Activated CD4-positive, alpha-beta T cell treated with anti-CD3 and anti-CD28 coated beads for 36 hours (primary cell): ENCODE measurements at regions not wholly inside any gene's neighbourhood (a gene's known extent, or its start where the extent isn't known, plus 50 kb on each side); places are given as distances from the start of the nearest gene placed in this dataset.

ENCODE experiments used
- ATAC-seq: fragments of 200-7000 bp; cut with Tn5 transposase; one replicate; pipeline ENCODE4 v1.10.0; 2021; ENCODE audit warnings: mild to moderate bottlenecking, moderate library complexity
- CTCF ChIA-PET: fragments of 350-600 bp; sonication (Branson Sonifier 250); formaldehyde crosslinking; loops from one replicate; lab custom pipeline; 2021; ENCODE audit warnings: antibody characterized with exemption; lab: Charles Lee
- POLR2A ChIA-PET: fragments of 350-600 bp; sonication (Branson Sonifier 250); formaldehyde crosslinking; loops from one replicate; lab custom pipeline; 2021; ENCODE audit warnings: antibody characterized with exemption, inconsistent platforms; lab: Charles Lee
- DNase-seq: peaks from one replicate; pipeline ENCODE4 v3.0.0-alpha.2; 2020
- H3K27ac Mint-ChIP-seq: one replicate; pipeline ENCODE4 v1.8.0; 2021; ENCODE audit warnings: mixed read lengths
- H3K27me3 Mint-ChIP-seq: one replicate; pipeline ENCODE4 v1.8.0; 2021; ENCODE audit warnings: mixed read lengths
- H3K36me3 Mint-ChIP-seq: one replicate; pipeline ENCODE4 v1.8.0; 2021; ENCODE audit warnings: low read depth, mixed read lengths
- H3K4me1 Mint-ChIP-seq: one replicate; pipeline ENCODE4 v1.8.0; 2021; ENCODE audit warnings: mixed read lengths
- H3K4me3 Mint-ChIP-seq: one replicate; pipeline ENCODE4 v1.8.0; 2021; ENCODE audit warnings: mild to moderate bottlenecking, moderate library complexity, mixed read lengths
- H3K9me3 Mint-ChIP-seq: one replicate; pipeline ENCODE4 v1.8.0; 2021; ENCODE audit warnings: low read depth, mixed read lengths
- intact Hi-C, 2 experiments: fragments of 100-400 bp; cut with DNase I in 1 of 2; cut with micrococcal nuclease in 1 of 2; formaldehyde crosslinking; loops; one replicate each; pipeline versions ENCODE4 v1.14.2 to v1.15.1; 2022 to 2024; cut with DNase I, micrococcal nuclease

DNA sequence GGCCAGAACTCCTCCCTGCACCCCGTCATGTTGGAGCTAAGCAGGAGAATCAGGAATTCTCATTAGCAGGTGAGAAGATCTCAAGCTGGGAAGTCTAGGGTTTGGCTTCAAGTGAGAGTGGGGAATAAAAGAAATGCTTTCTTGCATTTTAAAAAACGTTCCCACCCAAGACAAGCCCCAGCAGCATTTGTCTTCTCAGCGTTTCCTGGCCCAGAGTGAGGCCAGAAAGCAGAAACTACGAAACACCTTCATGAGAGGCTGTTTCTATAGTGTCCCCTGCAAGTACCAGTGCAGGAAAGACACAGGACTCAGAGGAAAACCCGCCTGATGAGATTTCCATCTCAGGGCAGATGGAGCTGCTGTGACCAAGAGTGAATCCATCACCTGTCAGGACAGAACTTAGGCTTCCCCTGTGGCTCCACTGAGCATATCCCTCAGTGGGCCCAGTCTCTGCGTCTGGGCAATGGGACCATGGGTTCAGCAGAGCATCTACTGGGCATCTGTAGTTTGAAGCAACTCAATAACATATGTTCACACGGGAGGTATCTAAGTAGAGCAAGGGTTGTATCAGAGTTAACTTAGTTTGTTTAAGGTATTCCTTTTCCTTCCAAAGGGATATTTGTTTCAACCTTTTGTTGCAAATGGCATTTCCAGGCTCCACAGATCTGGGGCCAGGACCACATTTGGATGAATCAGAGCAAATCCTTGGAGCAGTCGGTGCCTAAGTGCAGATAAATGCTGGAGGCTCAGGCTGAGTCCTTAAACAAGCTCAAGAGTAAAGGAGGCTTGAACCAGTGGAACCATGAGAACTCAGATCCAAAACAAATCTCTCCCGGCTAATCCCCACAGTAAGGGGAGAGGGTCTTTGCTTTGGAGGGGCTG is 548.3 kb downstream of the MIAT start:
- ATAC-seq, result no peak
- H3K4me3 Mint-ChIP-seq, result no peak overlapping the region
- intact Hi-C loops, result no loop called here
- H3K27me3 Mint-ChIP-seq, result peaks cover 6% of the 10 kb centered on the region
- H3K27ac Mint-ChIP-seq, result no peak overlapping the region
- no peaks in the 10 kb centered on the region for H3K36me3 Mint-ChIP-seq
- H3K9me3 Mint-ChIP-seq, result no peaks in the 10 kb centered on the region
- no peak for DNase-seq
- CTCF ChIA-PET, result no interaction called here
- POLR2A ChIA-PET, result no interaction called here
- no peaks in the 10 kb centered on the region for H3K4me1 Mint-ChIP-seq

DNA sequence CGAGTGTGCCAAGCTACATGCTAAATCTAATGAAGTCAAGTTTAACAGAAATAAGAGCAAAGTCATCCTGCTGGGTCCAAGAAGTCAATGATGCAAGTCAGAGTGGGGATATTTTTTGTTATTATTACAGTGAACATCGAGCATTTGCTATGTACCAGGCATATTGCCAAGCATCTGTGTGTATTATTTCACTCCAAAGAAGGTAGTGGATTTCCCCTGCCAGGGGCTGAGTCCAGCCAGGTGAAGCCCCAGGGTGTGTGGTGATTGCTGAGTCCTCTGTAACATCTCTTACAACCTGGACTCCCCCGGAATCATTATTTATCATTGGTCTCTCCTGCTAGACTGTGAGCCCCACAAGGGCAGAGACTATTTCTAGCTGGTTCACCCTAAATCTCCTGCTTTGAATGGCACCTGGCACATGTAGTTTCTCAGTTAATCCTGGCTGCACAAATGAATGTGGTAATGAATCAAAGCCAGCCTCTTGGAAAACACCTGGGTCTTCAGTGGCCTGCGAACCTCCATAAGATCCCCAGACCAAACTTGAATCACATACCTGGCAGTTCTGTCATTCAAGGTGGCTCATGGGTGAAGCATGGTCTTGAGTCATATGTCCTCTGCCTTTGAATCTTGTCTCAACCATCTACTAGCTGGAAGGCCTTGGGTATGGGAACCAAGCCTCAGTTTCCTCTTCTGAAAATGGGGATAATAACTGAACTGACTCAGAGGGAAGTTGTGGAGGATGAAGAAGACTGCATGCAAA is 549.2 kb downstream of the MIAT start:
- intact Hi-C loops, result no loop called here
- ATAC-seq (no peak), DNase-seq (no peak)
- CTCF ChIA-PET, result no interaction called here
- POLR2A ChIA-PET, result no interaction called here
- Mint-ChIP-seq H3K27ac (no peak overlapping the region), H3K4me1 (no peaks in the 10 kb centered on the region), H3K27me3 (peaks cover 10% of the 10 kb centered on the region), H3K36me3 (no peaks in the 10 kb centered on the region), H3K9me3 (no peaks in the 10 kb centered on the region), H3K4me3 (no peak overlapping the region)

GRCh38 chr22:27207266-27207665 is 549.9 kb downstream of the MIAT start:
- Mint-ChIP-seq H3K27ac (no peak overlapping the region), H3K27me3 (peaks cover 15% of the 10 kb centered on the region), H3K36me3 (no peaks in the 10 kb centered on the region), H3K4me1 (no peaks in the 10 kb centered on the region), H3K4me3 (no peak overlapping the region), H3K9me3 (no peaks in the 10 kb centered on the region)
- ChIA-PET CTCF (no interaction called here), POLR2A (no interaction called here)
- DNase-seq (no peak), ATAC-seq (no peak)
- intact Hi-C loops, result no loop called here

- ChIA-PET POLR2A (no interaction called here), CTCF (no interaction called here)
- H3K36me3 Mint-ChIP-seq, result no peaks in the 10 kb centered on the region
- no peak for ATAC-seq
- no peaks in the 10 kb centered on the region for H3K9me3 Mint-ChIP-seq
- DNase-seq, result no peak
- intact Hi-C loops, result no loop called here
- H3K4me1 Mint-ChIP-seq, result no peaks in the 10 kb centered on the region
- H3K4me3 Mint-ChIP-seq, result no peak overlapping the region
- no peak overlapping the region for H3K27ac Mint-ChIP-seq
- H3K27me3 Mint-ChIP-seq, result peaks cover 20% of the 10 kb centered on the region
These were observed 550.5 kb downstream of the MIAT start for GRCh38 chr22:27207907-27208306.

DNA sequence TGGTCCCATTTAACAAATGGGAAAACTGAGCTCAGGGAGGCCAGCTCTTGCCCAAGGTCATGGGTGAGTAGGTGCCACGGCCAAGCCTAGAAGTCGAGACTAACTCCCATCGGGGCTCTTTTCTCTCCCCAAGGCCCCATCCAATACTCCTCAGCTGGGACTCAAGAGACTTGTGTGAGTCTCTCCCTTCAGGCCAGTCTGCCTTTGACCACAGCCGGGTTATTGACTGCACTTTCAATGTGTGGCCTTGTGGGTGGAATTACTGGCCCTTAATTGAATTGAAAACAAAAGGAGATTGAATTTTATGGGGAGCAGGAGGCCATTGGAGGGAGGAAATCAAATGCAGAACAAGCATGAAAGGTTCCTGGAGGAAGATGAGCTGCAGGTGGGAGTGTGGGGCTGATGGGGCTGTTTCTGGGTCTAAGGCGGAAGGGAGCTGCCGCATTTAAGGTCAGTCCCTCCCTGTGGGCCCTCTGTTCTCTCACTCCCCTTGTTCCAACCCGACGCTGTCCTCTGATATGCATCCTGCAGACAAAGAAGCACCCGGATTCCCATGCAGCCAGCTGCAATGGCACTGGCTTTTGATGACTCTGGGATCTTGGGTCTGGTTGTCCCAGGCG is 552.8 kb downstream of the MIAT start:
- DNase-seq (no peak), ATAC-seq (no peak)
- intact Hi-C loops, result no loop called here
- Mint-ChIP-seq H3K9me3 (no peaks in the 10 kb centered on the region), H3K4me3 (no peak overlapping the region), H3K27ac (no peak overlapping the region), H3K27me3 (peaks cover 26% of the 10 kb centered on the region), H3K4me1 (no peaks in the 10 kb centered on the region), H3K36me3 (no peaks in the 10 kb centered on the region)
- CTCF ChIA-PET, result interaction anchor here (0.7 kb wide), 1 partner anchor 644 kb away, joined by 7 read pairs; no protein-coding TSS in a partner anchor
- POLR2A ChIA-PET, result no interaction called here

DNA sequence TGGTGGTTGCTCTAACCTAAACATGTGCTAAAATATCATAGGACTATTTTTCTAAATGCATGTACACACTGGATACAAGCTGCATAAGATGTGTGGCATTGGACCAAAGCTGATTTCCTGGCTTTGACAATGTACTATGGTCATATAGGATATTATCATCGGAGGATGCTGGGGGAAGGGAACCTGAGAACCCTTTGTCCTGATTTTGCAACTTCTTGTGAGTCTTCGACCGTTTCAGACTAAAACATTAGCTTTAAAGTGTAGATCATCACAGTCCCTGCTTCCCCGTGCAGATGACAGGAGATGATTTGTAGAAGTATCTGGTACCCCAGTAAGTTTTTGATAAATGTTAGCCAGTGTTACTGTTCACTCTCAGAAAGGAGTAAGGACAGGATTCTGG is 554.7 kb downstream of the MIAT start:
- no peaks in the 10 kb centered on the region for H3K4me1 Mint-ChIP-seq
- H3K36me3 Mint-ChIP-seq, result no peaks in the 10 kb centered on the region
- H3K27me3 Mint-ChIP-seq, result peaks cover 28% of the 10 kb centered on the region
- ATAC-seq, result no peak
- DNase-seq, result no peak
- H3K4me3 Mint-ChIP-seq, result no peak overlapping the region
- H3K27ac Mint-ChIP-seq, result no peak overlapping the region
- POLR2A ChIA-PET, result no interaction called here
- intact Hi-C loops, result no loop called here
- CTCF ChIA-PET, result no interaction called here
- H3K9me3 Mint-ChIP-seq, result no peaks in the 10 kb centered on the region

GRCh38 chr22:27212617-27213177 is 555.3 kb downstream of the MIAT start:
- intact Hi-C loops, result no loop called here
- Mint-ChIP-seq H3K4me1 (no peaks in the 10 kb centered on the region), H3K27me3 (peaks cover 30% of the 10 kb centered on the region), H3K4me3 (no peak overlapping the region), H3K9me3 (no peaks in the 10 kb centered on the region), H3K27ac (no peak overlapping the region), H3K36me3 (no peaks in the 10 kb centered on the region)
- ATAC-seq, result no peak
- DNase-seq, result no peak
- ChIA-PET POLR2A (no interaction called here), CTCF (no interaction called here)

- ATAC-seq (no peak), DNase-seq (no peak)
- no peak overlapping the region for H3K27ac Mint-ChIP-seq
- ChIA-PET CTCF (no interaction called here), POLR2A (no interaction called here)
- no peaks in the 10 kb centered on the region for H3K9me3 Mint-ChIP-seq
- H3K27me3 Mint-ChIP-seq, result peaks cover 29% of the 10 kb centered on the region
- no peak overlapping the region for H3K4me3 Mint-ChIP-seq
- intact Hi-C loops, result no loop called here
- no peaks in the 10 kb centered on the region for H3K4me1 Mint-ChIP-seq
- no peaks in the 10 kb centered on the region for H3K36me3 Mint-ChIP-seq
These were observed 555.9 kb downstream of the MIAT start for GRCh38 chr22:27213294-27213693.

DNA sequence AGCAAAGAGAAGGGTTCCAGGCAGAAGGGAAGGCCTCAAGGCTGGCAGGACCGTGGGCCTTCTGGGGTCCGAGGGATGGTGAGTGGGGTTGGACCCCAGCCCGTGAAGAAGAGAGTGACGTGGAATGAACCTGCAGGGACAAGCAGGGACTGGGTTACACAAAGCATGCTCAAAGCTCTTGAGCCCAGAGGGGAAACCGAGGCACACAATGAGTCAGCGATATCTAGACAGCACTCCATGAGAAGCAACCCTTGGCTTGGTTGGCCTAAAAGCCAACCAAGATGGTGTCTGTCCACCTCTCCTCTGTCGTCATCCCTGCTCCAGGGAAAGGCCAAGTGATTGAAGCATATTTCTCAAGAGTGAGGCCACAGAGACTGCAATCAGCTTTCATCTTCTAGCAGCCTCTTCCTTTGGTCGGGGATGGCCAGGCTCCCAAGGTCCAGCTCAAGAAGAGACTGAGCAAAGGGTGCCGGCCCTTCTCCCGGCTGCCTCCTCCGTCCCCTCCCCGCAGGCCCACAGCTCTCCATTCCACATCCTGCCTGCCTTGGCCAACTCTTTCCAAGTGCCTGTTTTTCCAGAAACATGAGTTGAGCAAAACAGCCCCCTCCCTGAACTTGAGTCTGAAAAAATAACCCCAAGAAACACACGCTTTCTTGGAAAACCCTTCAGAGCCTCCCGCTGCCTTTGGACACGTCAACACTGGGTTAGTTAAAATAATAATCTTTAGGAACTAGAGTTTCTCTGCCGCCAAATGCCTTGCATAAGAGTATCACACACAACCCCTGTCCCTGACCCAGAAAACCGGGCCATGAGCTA is 556.6 kb downstream of the MIAT start:
- Mint-ChIP-seq H3K4me3 (no peak overlapping the region), H3K27me3 (peaks cover 28% of the 10 kb centered on the region), H3K4me1 (no peaks in the 10 kb centered on the region), H3K36me3 (no peaks in the 10 kb centered on the region), H3K27ac (no peak overlapping the region), H3K9me3 (no peaks in the 10 kb centered on the region)
- ChIA-PET POLR2A (no interaction called here), CTCF (interaction anchor here (0.6 to 0.7 kb wide), 2 partner anchors 58 to 486 kb away, joined by 3 to 5 read pairs; no protein-coding TSS in a partner anchor)
- intact Hi-C loops, result no loop called here
- DNase-seq (no peak), ATAC-seq (no peak)

DNA sequence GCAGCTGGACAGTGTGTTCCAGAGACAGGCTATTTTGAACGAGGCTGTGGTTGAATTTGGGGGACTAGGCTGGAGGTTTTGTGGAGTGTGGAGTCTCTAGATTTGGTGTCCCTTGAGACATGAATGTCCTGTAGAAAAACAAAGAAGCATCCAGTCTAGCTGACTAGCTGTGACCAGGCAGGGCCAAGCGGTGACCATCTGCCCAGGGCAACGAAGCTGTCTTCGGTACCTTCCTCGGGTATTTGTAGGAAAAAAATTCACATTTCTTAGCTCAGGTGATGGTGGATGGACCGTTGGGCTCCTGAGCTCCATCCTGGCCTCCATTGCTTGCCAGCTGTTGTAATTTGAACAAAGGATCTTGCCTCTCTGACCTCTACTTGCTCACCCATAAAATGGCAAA is 557.3 kb downstream of the MIAT start:
- H3K27me3 Mint-ChIP-seq, result peaks cover 28% of the 10 kb centered on the region
- no peaks in the 10 kb centered on the region for H3K4me1 Mint-ChIP-seq
- no peaks in the 10 kb centered on the region for H3K36me3 Mint-ChIP-seq
- POLR2A ChIA-PET, result no interaction called here
- ATAC-seq, result no peak
- no peak overlapping the region for H3K27ac Mint-ChIP-seq
- no peak for DNase-seq
- CTCF ChIA-PET, result interaction anchor here (0.6 kb wide), 1 partner anchor 487 kb away, joined by 3 read pairs; no protein-coding TSS in a partner anchor
- intact Hi-C loops, result no loop called here
- no peaks in the 10 kb centered on the region for H3K9me3 Mint-ChIP-seq
- H3K4me3 Mint-ChIP-seq, result no peak overlapping the region

- no peak for DNase-seq
These were observed 558.5 kb downstream of the MIAT start for GRCh38 chr22:27215871-27216270.

More at GRCh38 chr22:27215871-27216270, 558.5 kb downstream of the MIAT start:
- H3K9me3 Mint-ChIP-seq, result no peaks in the 10 kb centered on the region
- no peaks in the 10 kb centered on the region for H3K4me1 Mint-ChIP-seq
- CTCF ChIA-PET, result no interaction called here
- no peak overlapping the region for H3K4me3 Mint-ChIP-seq
- intact Hi-C loops, result no loop called here
- POLR2A ChIA-PET, result no interaction called here
- no peaks in the 10 kb centered on the region for H3K36me3 Mint-ChIP-seq
- H3K27ac Mint-ChIP-seq, result no peak overlapping the region
- no peak for ATAC-seq
- peaks cover 28% of the 10 kb centered on the region for H3K27me3 Mint-ChIP-seq
